Keratinocyte (primary cell): ENCODE measurements at regions not wholly inside any gene's neighbourhood (a gene's known extent, or its start where the extent isn't known, plus 50 kb on each side); places are given as distances from the start of the nearest gene placed in this dataset.

Experiments
- DNase-seq: peaks from one replicate; pipeline ENCODE4 v3.0.0-alpha.2; 2011; ENCODE audit warnings: low read depth, missing footprints, low spot score
- FAIRE-seq: peaks from 2 replicates; lab custom pipeline; 2011; peaks lifted over from hg19 to GRCh38; lab: Jason Lieb, UNC
- H2AFZ ChIP-seq: 2 replicates; pipeline ENCODE4 v1.6.0; 2012; ENCODE audit warnings: low read length, control low read depth, inconsistent platforms; ENCODE audit not compliant: control insufficient read depth
- H3K27ac ChIP-seq: 2 replicates; pipeline ENCODE4 v1.5.1; 2011; ENCODE audit warnings: low read length; ENCODE audit not compliant: control insufficient read depth, insufficient read depth
- H3K27me3 ChIP-seq: 3 replicates; pipeline ENCODE4 v1.6.0; 2011; ENCODE audit warnings: low read length; ENCODE audit not compliant: control insufficient read depth, insufficient read depth; ENCODE audit errors: extremely low read depth
- H3K36me3 ChIP-seq, 2 experiments: 2 replicates in 1 of 2; 3 replicates in 1 of 2; pipeline ENCODE4 v1.5.1; 2011; ENCODE audit warnings: low read length in 2 of 2, mild to moderate bottlenecking in 1 of 2; ENCODE audit not compliant: control insufficient read depth in 2 of 2, insufficient read depth in 2 of 2; ENCODE audit errors: extremely low read depth in 1 of 2
- H3K4me1 ChIP-seq: 3 replicates; pipeline ENCODE4 v1.5.1; 2011; ENCODE audit warnings: low read length; ENCODE audit not compliant: control insufficient read depth, insufficient read depth; ENCODE audit errors: extremely low read depth
- H3K4me2 ChIP-seq: 3 replicates; pipeline ENCODE4 v1.6.0; 2011; ENCODE audit warnings: low read depth, low read length; ENCODE audit not compliant: control insufficient read depth, insufficient read depth; ENCODE audit errors: extremely low read depth
- H3K4me3 ChIP-seq, 3 experiments: fragments of 200-600 bp in 1 of 3; sonication (generic) in 1 of 3; 2 replicates in 2 of 3; 3 replicates in 1 of 3; pipeline ENCODE4 v1.5.1; 2011 to 2016; ENCODE audit warnings: low read length in 3 of 3, mild to moderate bottlenecking in 3 of 3, control low read depth in 2 of 3, inconsistent platforms in 1 of 3, low read depth in 1 of 3, mixed read lengths in 1 of 3, mixed run types in 1 of 3, moderate library complexity in 1 of 3; ENCODE audit not compliant: control insufficient read depth in 2 of 3, insufficient read depth in 2 of 3; ENCODE audit errors: extremely low read depth in 1 of 3
- H3K79me2 ChIP-seq: 2 replicates; pipeline ENCODE4 v1.6.0; 2012; ENCODE audit warnings: low read length; ENCODE audit not compliant: control insufficient read depth, insufficient read depth
- H3K9ac ChIP-seq: 3 replicates; pipeline ENCODE4 v1.6.0; 2011; ENCODE audit warnings: low read length; ENCODE audit not compliant: control insufficient read depth, insufficient read depth; ENCODE audit errors: extremely low read depth
- H3K9me1 ChIP-seq: 3 replicates; pipeline ENCODE4 v1.6.0; 2011; ENCODE audit warnings: low read length; ENCODE audit not compliant: control insufficient read depth, insufficient read depth; ENCODE audit errors: extremely low read depth
- H3K9me3 ChIP-seq: 2 replicates; pipeline ENCODE4 v1.5.1; 2012; ENCODE audit warnings: low read depth, low read length; ENCODE audit not compliant: control insufficient read depth
- H4K20me1 ChIP-seq: 3 replicates; pipeline ENCODE4 v1.6.0; 2011; ENCODE audit warnings: low read length; ENCODE audit not compliant: control insufficient read depth, insufficient read depth; ENCODE audit errors: extremely low read depth
- CTCF ChIP-seq, 3 experiments: IDR thresholded peaks in 1 of 3; conservative IDR thresholded peaks in 1 of 3; optimal IDR thresholded peaks in 1 of 3; 2 replicates in 2 of 3; 3 replicates in 1 of 3; pipeline versions ENCODE3 to v1.5.1; 2011; ENCODE audit warnings: low read length in 3 of 3, mild to moderate bottlenecking in 3 of 3, moderate library complexity in 2 of 3, control low read depth in 1 of 3, inconsistent platforms in 1 of 3; ENCODE audit not compliant: insufficient read depth in 2 of 3; ENCODE audit errors: extremely low read depth in 1 of 3
- EZH2 ChIP-seq: IDR thresholded peaks from one replicate; pipeline ENCODE4 v1.6.1; 2012; ENCODE audit warnings: inconsistent platforms, mild to moderate bottlenecking, low read length, moderate library complexity
- dilution Hi-C: fragments of 300-500 bp; cut with MboI; formaldehyde crosslinking; loops from one replicate; pipeline ENCODE4 v1.7.0; 2020; ENCODE audit warnings: low sequenced_read_pairs; ENCODE audit not compliant: extremely low pct_ligation_motif_present

GRCh38 chr11:112859787-112860186 is 101.4 kb upstream of the NCAM1 start:
- Histone ChIP-seq H3K4me3 (no peak overlapping the region), H4K20me1 (no peaks in the 10 kb centered on the region), H3K9me1 (no peaks in the 10 kb centered on the region), H3K36me3 (no peaks in the 10 kb centered on the region), H3K4me2 (no peak overlapping the region), H3K9ac (no peak overlapping the region), H3K79me2 (no peaks in the 10 kb centered on the region), H3K4me1 (no peaks in the 10 kb centered on the region), H3K9me3 (no peaks in the 10 kb centered on the region), H3K27me3 (no peaks in the 10 kb centered on the region), H3K27ac (no peak overlapping the region), H2AFZ (no peak overlapping the region)
- dilution Hi-C loops: no loop called here
- FAIRE-seq (no peak), DNase-seq (no peak)
- TF ChIP-seq CTCF (optimal IDR thresholded peaks at IDR 0.05 in 1 of 3, IDR thresholded peaks at IDR 0.05 in 1 of 3, conservative IDR thresholded peaks at IDR 0.05 in 1 of 3; ENCODE audit: extremely low read depth in 1 of 3, insufficient read depth in 2 of 3, low read length in 3 of 3) (no peak), EZH2 (no peak)

GRCh38 chr11:112861356-112861755 is 99.9 kb upstream of the NCAM1 start:
- Histone ChIP-seq H3K9me1 (no peaks in the 10 kb centered on the region), H3K4me1 (no peaks in the 10 kb centered on the region), H3K4me2 (no peak overlapping the region), H3K79me2 (no peaks in the 10 kb centered on the region), H3K36me3 (no peaks in the 10 kb centered on the region), H4K20me1 (no peaks in the 10 kb centered on the region), H3K9me3 (no peaks in the 10 kb centered on the region), H3K27ac (no peak overlapping the region), H3K9ac (no peak overlapping the region), H3K4me3 (no peak overlapping the region), H3K27me3 (no peaks in the 10 kb centered on the region), H2AFZ (no peak overlapping the region)
- DNase-seq: no peak
- no peak for FAIRE-seq
- dilution Hi-C loops: no loop called here
- TF ChIP-seq EZH2: no peak
- no peak for TF ChIP-seq CTCF (optimal IDR thresholded peaks at IDR 0.05 in 1 of 3, IDR thresholded peaks at IDR 0.05 in 1 of 3, conservative IDR thresholded peaks at IDR 0.05 in 1 of 3; ENCODE audit: extremely low read depth in 1 of 3, insufficient read depth in 2 of 3, low read length in 3 of 3)
